ENCODE measurements at regions not wholly inside any gene's neighbourhood (a gene's known extent, or its start where the extent isn't known, plus 50 kb on each side); places are given as distances from the start of the nearest gene placed in this dataset.

- TF ChIP-seq, protein P1, sequence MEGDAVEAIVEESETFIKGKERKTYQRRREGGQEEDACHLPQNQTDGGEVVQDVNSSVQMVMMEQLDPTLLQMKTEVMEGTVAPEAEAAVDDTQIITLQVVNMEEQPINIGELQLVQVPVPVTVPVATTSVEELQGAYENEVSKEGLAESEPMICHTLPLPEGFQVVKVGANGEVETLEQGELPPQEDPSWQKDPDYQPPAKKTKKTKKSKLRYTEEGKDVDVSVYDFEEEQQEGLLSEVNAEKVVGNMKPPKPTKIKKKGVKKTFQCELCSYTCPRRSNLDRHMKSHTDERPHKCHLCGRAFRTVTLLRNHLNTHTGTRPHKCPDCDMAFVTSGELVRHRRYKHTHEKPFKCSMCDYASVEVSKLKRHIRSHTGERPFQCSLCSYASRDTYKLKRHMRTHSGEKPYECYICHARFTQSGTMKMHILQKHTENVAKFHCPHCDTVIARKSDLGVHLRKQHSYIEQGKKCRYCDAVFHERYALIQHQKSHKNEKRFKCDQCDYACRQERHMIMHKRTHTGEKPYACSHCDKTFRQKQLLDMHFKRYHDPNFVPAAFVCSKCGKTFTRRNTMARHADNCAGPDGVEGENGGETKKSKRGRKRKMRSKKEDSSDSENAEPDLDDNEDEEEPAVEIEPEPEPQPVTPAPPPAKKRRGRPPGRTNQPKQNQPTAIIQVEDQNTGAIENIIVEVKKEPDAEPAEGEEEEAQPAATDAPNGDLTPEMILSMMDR (IDR thresholded peaks at IDR 0.05; ENCODE audit: low read depth, low read length, missing control alignments): no peak
- no peak overlapping the region for H3K4me3 ChIP-seq (ENCODE audit: low read depth, low read length)
- no peak for DNase-seq (ENCODE audit: low read depth)
- in situ Hi-C loops (cut with HindIII; ENCODE audit: low sequenced_read_pairs): no loop called here
These were observed 537.5 kb upstream of the SPANXN1 start for GRCh38 chrX:144709841-144710240.

- no peak for DNase-seq (ENCODE audit: low read depth)
- TF ChIP-seq, protein P1 (IDR thresholded peaks at IDR 0.05; ENCODE audit: low read depth, low read length, missing control alignments): no peak
- H3K4me3 ChIP-seq (ENCODE audit: low read depth, low read length): no peak overlapping the region
- in situ Hi-C loops (cut with HindIII; ENCODE audit: low sequenced_read_pairs): no loop called here
These were observed 532.0 kb upstream of the SPANXN1 start for GRCh38 chrX:144715337-144715736.

- TF ChIP-seq, protein P1 (IDR thresholded peaks at IDR 0.05; ENCODE audit: low read depth, low read length, missing control alignments): no peak
- in situ Hi-C loops (cut with HindIII; ENCODE audit: low sequenced_read_pairs): no loop called here
- no peak overlapping the region for H3K4me3 ChIP-seq (ENCODE audit: low read depth, low read length)
- DNase-seq (ENCODE audit: low read depth): no peak
These were observed 531.1 kb upstream of the SPANXN1 start for GRCh38 chrX:144716187-144716586.

DNA sequence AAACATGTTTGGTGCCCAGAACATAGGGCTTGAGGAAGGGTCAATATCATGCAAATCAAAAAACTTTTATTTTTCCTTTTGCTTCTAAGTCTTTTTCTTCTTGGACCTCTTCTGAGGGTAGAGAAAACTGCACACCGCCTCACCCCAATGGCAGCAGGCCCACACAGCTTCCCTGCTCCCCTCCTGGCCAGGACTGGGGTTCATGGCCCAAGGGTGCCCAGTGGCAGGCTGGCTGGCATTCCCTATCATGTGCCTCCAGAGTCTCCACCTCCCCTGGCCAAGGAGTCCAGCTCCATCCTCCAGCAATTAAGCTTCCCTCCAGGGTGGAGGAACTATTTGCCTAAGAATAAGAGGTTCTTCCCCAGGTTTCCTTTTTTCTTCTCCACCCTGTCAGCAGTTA is 529.6 kb upstream of the SPANXN1 start:
- in situ Hi-C loops (cut with HindIII; ENCODE audit: low sequenced_read_pairs): no loop called here
- no peak for DNase-seq (ENCODE audit: low read depth)
- H3K4me3 ChIP-seq (ENCODE audit: low read depth, low read length): no peak overlapping the region
- TF ChIP-seq, protein P1 (IDR thresholded peaks at IDR 0.05; ENCODE audit: low read depth, low read length, missing control alignments): no peak

DNA sequence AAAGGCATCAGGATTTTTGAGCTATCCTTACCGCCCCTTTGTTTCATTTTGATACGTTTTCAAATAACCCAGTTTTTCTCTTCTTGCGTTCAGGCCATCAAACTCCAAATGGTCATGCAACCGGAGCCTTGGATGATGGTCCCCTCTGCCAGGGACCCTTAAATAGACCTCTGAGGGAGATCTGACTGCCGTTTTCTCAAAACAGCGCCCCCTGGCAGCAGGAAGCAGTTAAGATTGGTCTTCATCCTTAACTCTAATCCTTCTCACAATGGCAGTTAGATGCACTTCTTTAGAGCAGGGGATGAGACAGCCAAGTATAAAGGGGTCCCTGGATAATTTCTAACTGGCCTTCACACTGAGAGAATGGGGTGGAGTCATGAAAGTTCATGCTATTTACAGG is 525.0 kb upstream of the SPANXN1 start:
- H3K4me3 ChIP-seq (ENCODE audit: low read depth, low read length): no peak overlapping the region
- no peak for DNase-seq (ENCODE audit: low read depth)
- TF ChIP-seq, protein P1 (IDR thresholded peaks at IDR 0.05; ENCODE audit: low read depth, low read length, missing control alignments): no peak
- in situ Hi-C loops (cut with HindIII; ENCODE audit: low sequenced_read_pairs): no loop called here

GRCh38 chrX:144730471-144730870 is 516.8 kb upstream of the SPANXN1 start:
- in situ Hi-C loops (cut with HindIII; ENCODE audit: low sequenced_read_pairs): no loop called here
- TF ChIP-seq, protein P1 (IDR thresholded peaks at IDR 0.05; ENCODE audit: low read depth, low read length, missing control alignments): no peak
- H3K4me3 ChIP-seq (ENCODE audit: low read depth, low read length): no peak overlapping the region
- DNase-seq (ENCODE audit: low read depth): no peak

GRCh38 chrX:144732588-144732987 is 514.7 kb upstream of the SPANXN1 start:
- in situ Hi-C loops (cut with HindIII; ENCODE audit: low sequenced_read_pairs): no loop called here
- no peak for DNase-seq (ENCODE audit: low read depth)
- TF ChIP-seq, protein P1 (IDR thresholded peaks at IDR 0.05; ENCODE audit: low read depth, low read length, missing control alignments): no peak
- no peak overlapping the region for H3K4me3 ChIP-seq (ENCODE audit: low read depth, low read length)
